GM12878 (cell line): ENCODE measurements at regions not wholly inside any gene's neighbourhood (a gene's known extent, or its start where the extent isn't known, plus 50 kb on each side); places are given as distances from the start of the nearest gene placed in this dataset.

Experiments
- ATAC-seq: fragments of 200-7000 bp; cut with Tn5 transposase; 3 replicates; pipeline ENCODE4 v1.9.1; 2020; ENCODE audit warnings: mild to moderate bottlenecking, moderate library complexity
- BruUV-seq: library from RNA; stranded (reverse); fragments of 400-500 nt; replicated peaks from 2 replicates; lab custom pipeline; 2021; lab: Mats Ljungman, UMichigan
- CTCF ChIA-PET: fragments of 300-600 bp; sonication (Branson Sonifier 250); formaldehyde crosslinking; extraction: SDS; loops from one replicate; lab custom pipeline; 2021; ENCODE audit warnings: inconsistent platforms; lab: Yijun Ruan, JAX
- POLR2A ChIA-PET: fragments of 350-600 bp; formaldehyde crosslinking; extraction: SDS; loops from one replicate; lab custom pipeline; 2021; ENCODE audit warnings: inconsistent platforms; lab: Charles Lee
- RAD21 ChIA-PET: fragments of 300-600 bp; sonication (Branson Sonifier 250); formaldehyde crosslinking; loops from one replicate; lab custom pipeline; 2023; ENCODE audit warnings: antibody characterized with exemption; ENCODE audit not compliant: unreplicated experiment; lab: Charles Lee
- SMC1A ChIA-PET: fragments of 300-600 bp; sonication (Branson Sonifier 250); formaldehyde crosslinking; loops from one replicate; lab custom pipeline; 2023; ENCODE audit not compliant: unreplicated experiment, uncharacterized antibody; lab: Charles Lee
- DNase-seq: peaks from one replicate; pipeline ENCODE4 v3.0.0-alpha.2; 2011; ENCODE audit warnings: low read depth, low spot score
- FAIRE-seq: peaks from 3 replicates; lab custom pipeline; 2011; peaks lifted over from hg19 to GRCh38; lab: Jason Lieb, UNC
- H2AFZ ChIP-seq: 2 replicates; pipeline ENCODE4 v1.6.0; 2011; ENCODE audit warnings: low read depth, low read length, control low read depth; ENCODE audit not compliant: control insufficient read depth
- H3K27ac ChIP-seq: 2 replicates; pipeline ENCODE4 v1.5.1; 2011; ENCODE audit warnings: control low read depth; ENCODE audit not compliant: control insufficient read depth, insufficient read depth
- H3K27me3 ChIP-seq, 2 experiments: replicated peaks in 1 of 2; 2 replicates each; pipeline versions ENCODE4 v1.6.0 to v1.6.1; 2011; ENCODE audit warnings: low read length in 1 of 2; ENCODE audit not compliant: control insufficient read depth in 2 of 2, insufficient read depth in 2 of 2
- H3K36me3 ChIP-seq, 2 experiments: 2 replicates each; pipeline ENCODE4 v1.5.1; 2011; ENCODE audit warnings: low read length in 1 of 2; ENCODE audit not compliant: control insufficient read depth in 2 of 2, insufficient read depth in 2 of 2
- H3K4me1 ChIP-seq: 2 replicates; pipeline ENCODE4 v1.6.1; 2011; ENCODE audit warnings: mild to moderate bottlenecking, low read length, moderate library complexity, mixed read lengths; ENCODE audit not compliant: control insufficient read depth, insufficient read depth
- H3K4me2 ChIP-seq: 2 replicates; pipeline ENCODE4 v1.6.0; 2011; ENCODE audit warnings: control low read depth; ENCODE audit not compliant: control insufficient read depth, insufficient read depth
- H3K4me3 ChIP-seq: fragments of 200-600 bp; sonication (generic); 2 replicates; pipeline ENCODE4 v1.5.1; 2016
- H3K79me2 ChIP-seq: 2 replicates; pipeline ENCODE4 v1.6.0; 2011; ENCODE audit warnings: low read length; ENCODE audit not compliant: control insufficient read depth, insufficient read depth
- H3K9ac ChIP-seq: 2 replicates; pipeline ENCODE4 v1.8.0; 2011; ENCODE audit warnings: low read length, control low read depth, mixed read lengths; ENCODE audit not compliant: control insufficient read depth, insufficient read depth
- H3K9me3 ChIP-seq: replicated peaks from 3 replicates; pipeline ENCODE4 v1.5.1; 2011; ENCODE audit warnings: mild to moderate bottlenecking, low read length; ENCODE audit not compliant: control insufficient read depth, insufficient read depth
- H4K20me1 ChIP-seq: 2 replicates; pipeline ENCODE4 v1.6.0; 2011; ENCODE audit not compliant: control insufficient read depth, insufficient read depth
- CBX3 ChIP-seq: fragments of 200-600 bp; sonication (generic); IDR thresholded peaks from 2 replicates; pipeline ENCODE4 v1.6.1; 2016; ENCODE audit warnings: low read depth, borderline replicate concordance
- EED ChIP-seq: sonication (generic); IDR thresholded peaks from 2 replicates; pipeline ENCODE4 v1.6.1; 2016; ENCODE audit warnings: antibody characterized with exemption, low read depth
- FOS ChIP-seq: IDR thresholded peaks from 3 replicates; pipeline ENCODE4 v1.6.1; 2011; ENCODE audit warnings: borderline replicate concordance; ENCODE audit not compliant: insufficient read length; ENCODE audit errors: extremely low read depth
- GATAD2B ChIP-seq: fragments of 450-650 bp; conservative IDR thresholded peaks from 2 replicates; pipeline ENCODE4 v1.6.1; 2017; ENCODE audit warnings: low read depth, mild to moderate bottlenecking, moderate library complexity
- JUND ChIP-seq: IDR thresholded peaks from 2 replicates; pipeline ENCODE4 v1.6.1; 2012; ENCODE audit warnings: low read depth, mild to moderate bottlenecking, low read length, improper control_type of control experiment, moderate library complexity
- MTA2 ChIP-seq: fragments of 450-650 bp; IDR thresholded peaks from 2 replicates; pipeline ENCODE4 v1.6.1; 2016; ENCODE audit warnings: low read depth, mild to moderate bottlenecking, moderate library complexity
- NFXL1 ChIP-seq: fragments of 450-650 bp; IDR thresholded peaks from 2 replicates; pipeline ENCODE4 v1.6.1; 2017; ENCODE audit warnings: antibody characterized with exemption, mild to moderate bottlenecking, borderline replicate concordance
- NR2F1 ChIP-seq: fragments of 450-650 bp; conservative IDR thresholded peaks from 2 replicates; pipeline ENCODE4 v1.6.1; 2017; ENCODE audit warnings: mild to moderate bottlenecking
- PAX5 ChIP-seq: IDR thresholded peaks from 2 replicates; pipeline ENCODE4 v1.6.1; 2011; ENCODE audit warnings: low read depth, low read length, borderline replicate concordance
- RAD51 ChIP-seq: fragments of 450-650 bp; IDR thresholded peaks from 2 replicates; pipeline ENCODE4 v1.6.1; 2016; ENCODE audit warnings: moderate library complexity, mild to moderate bottlenecking, inconsistent platforms
- RB1 ChIP-seq: fragments of 450-650 bp; formaldehyde crosslinking; IDR thresholded peaks from 2 replicates; pipeline ENCODE4 v1.6.1; 2017; ENCODE audit warnings: mild to moderate bottlenecking, borderline replicate concordance
- SMAD1 ChIP-seq: fragments of 450-650 bp; IDR thresholded peaks from 2 replicates; pipeline ENCODE4 v1.6.1; 2018; ENCODE audit warnings: mild to moderate bottlenecking, low read depth; ENCODE audit not compliant: partially characterized antibody
- SPI1 ChIP-seq: IDR thresholded peaks from 2 replicates; pipeline ENCODE4 v1.6.1; 2011; ENCODE audit warnings: low read depth, mild to moderate bottlenecking, low read length, moderate library complexity, borderline replicate concordance; ENCODE audit not compliant: insufficient read depth
- TCF7 ChIP-seq: IDR thresholded peaks from 2 replicates; pipeline ENCODE4 v1.6.1; 2014; ENCODE audit warnings: antibody characterized with exemption, borderline replicate concordance
- YY1 ChIP-seq: IDR thresholded peaks from 2 replicates; pipeline ENCODE4 v1.6.1; 2011; ENCODE audit warnings: low read depth, mild to moderate bottlenecking, low read length
- ZNF217 ChIP-seq: fragments of 450-650 bp; IDR thresholded peaks from 2 replicates; pipeline ENCODE4 v1.6.1; 2017; ENCODE audit warnings: antibody characterized with exemption, mild to moderate bottlenecking
- WGBS: methylation state at CpG from one replicate; pipeline ENCODE4 v1.1.6; 2016; ENCODE audit warnings: low lambda C conversion rate; ENCODE audit not compliant: insufficient replicate concordance, insufficient coverage; ENCODE audit errors: missing lambda C conversion rate; 5-methylcytosine and 5-hydroxymethylcytosine counted together
- in situ Hi-C: fragments of 300-500 bp; cut with MboI; formaldehyde crosslinking; loops from 9 replicates; pipeline ENCODE4 v1.14.3; 2018; ENCODE audit warnings: mixed read lengths
- intact Hi-C: fragments of 100-400 bp; cut with micrococcal nuclease; formaldehyde crosslinking; loops from one replicate; pipeline ENCODE4 v1.14.2; 2022; ENCODE audit not compliant: unreplicated experiment
- TF ChIP-seq, protein P1 (sequence below): fragments of 450-650 bp; IDR thresholded peaks from 2 replicates; pipeline ENCODE4 v1.6.1; 2018; ENCODE audit warnings: mild to moderate bottlenecking, low read depth, moderate library complexity; ENCODE audit not compliant: partially characterized antibody

DNA sequence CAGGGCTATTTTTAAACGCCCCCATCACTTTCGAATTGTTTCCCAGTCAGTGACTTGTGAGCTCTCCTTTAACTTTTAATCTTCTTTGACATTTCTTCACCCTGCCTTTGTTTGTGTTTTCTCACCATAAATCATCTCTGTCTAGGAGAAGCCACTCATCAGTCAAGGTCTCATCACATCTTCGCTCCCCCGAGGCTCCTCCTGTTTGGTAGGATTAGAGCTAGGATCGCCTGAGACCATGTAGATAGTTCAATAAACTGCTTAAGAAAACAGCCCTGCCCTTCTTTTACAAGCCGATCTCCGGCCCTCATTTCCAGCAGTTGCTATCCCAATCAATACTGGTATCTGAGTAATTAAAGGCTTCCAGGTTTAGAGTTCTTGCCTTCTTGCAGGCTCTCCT lies 472.8 kb upstream of the ADARB2 start:
- Histone ChIP-seq H3K36me3 (no peaks in the 10 kb centered on the region), H3K27ac (no peak overlapping the region), H3K4me2 (no peak overlapping the region), H3K4me3 (no peak overlapping the region), H3K79me2 (no peaks in the 10 kb centered on the region), H2AFZ (no peak overlapping the region), H4K20me1 (no peaks in the 10 kb centered on the region), H3K9ac (no peak overlapping the region), H3K27me3 (no peaks in the 10 kb centered on the region; a peak in 1 of 4 replicates), H3K9me3 (no peaks in the 10 kb centered on the region), H3K4me1 (no peaks in the 10 kb centered on the region)
- in situ Hi-C loops (no loop called here), intact Hi-C loops (no loop called here)
- CTCF ChIA-PET: interaction anchor here (0.9 kb wide), 1 partner anchor 18 kb away, joined by 3 read pairs; no protein-coding TSS in a partner anchor
- DNase-seq: no peak
- no peak for TF ChIP-seq RAD51
- no peak for TF ChIP-seq CBX3
- no peak for TF ChIP-seq RB1
- TF ChIP-seq SPI1: no peak
- TF ChIP-seq NR2F1: no peak
- TF ChIP-seq TCF7: no peak
- TF ChIP-seq YY1: no peak
- no peak for TF ChIP-seq FOS
- no peak for TF ChIP-seq SMAD1
- TF ChIP-seq MTA2: no peak
- TF ChIP-seq GATAD2B: no peak
- no peak for TF ChIP-seq EED
- TF ChIP-seq PAX5: no peak
- TF ChIP-seq NFXL1: no peak
- no peak for TF ChIP-seq ZNF217
- TF ChIP-seq, protein P1, sequence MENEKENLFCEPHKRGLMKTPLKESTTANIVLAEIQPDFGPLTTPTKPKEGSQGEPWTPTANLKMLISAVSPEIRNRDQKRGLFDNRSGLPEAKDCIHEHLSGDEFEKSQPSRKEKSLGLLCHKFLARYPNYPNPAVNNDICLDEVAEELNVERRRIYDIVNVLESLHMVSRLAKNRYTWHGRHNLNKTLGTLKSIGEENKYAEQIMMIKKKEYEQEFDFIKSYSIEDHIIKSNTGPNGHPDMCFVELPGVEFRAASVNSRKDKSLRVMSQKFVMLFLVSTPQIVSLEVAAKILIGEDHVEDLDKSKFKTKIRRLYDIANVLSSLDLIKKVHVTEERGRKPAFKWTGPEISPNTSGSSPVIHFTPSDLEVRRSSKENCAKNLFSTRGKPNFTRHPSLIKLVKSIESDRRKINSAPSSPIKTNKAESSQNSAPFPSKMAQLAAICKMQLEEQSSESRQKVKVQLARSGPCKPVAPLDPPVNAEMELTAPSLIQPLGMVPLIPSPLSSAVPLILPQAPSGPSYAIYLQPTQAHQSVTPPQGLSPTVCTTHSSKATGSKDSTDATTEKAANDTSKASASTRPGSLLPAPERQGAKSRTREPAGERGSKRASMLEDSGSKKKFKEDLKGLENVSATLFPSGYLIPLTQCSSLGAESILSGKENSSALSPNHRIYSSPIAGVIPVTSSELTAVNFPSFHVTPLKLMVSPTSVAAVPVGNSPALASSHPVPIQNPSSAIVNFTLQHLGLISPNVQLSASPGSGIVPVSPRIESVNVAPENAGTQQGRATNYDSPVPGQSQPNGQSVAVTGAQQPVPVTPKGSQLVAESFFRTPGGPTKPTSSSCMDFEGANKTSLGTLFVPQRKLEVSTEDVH: no peak
- TF ChIP-seq JUND: no peak
- BruUV-seq: no TSS peak
- POLR2A ChIA-PET: interaction anchor here (0.6 kb wide), 1 partner anchor 11 kb away, joined by 3 read pairs; no protein-coding TSS in a partner anchor
- no peak for ATAC-seq
- RAD21 ChIA-PET: no interaction called here
- SMC1A ChIA-PET: interaction anchor here (1.1 kb wide), 1 partner anchor 41 kb away, joined by 3 read pairs; no protein-coding TSS in a partner anchor
- 32% methylated on average over 7 of the region's 7 CpGs for WGBS
- no peak for FAIRE-seq
